CD4-positive, alpha-beta T cell treated with Interleukin-17A for 1 hour (primary cell): ENCODE measurements at regions not wholly inside any gene's neighbourhood (a gene's known extent, or its start where the extent isn't known, plus 50 kb on each side); places are given as distances from the start of the nearest gene placed in this dataset.
"Not testable (repeated sequence)": the region's sequence is repeated elsewhere in the genome, so short reads cannot be mapped to it uniquely, and the experiment has no call there.

Experiments
- DNase-seq: peaks from one replicate; pipeline ENCODE4 v3.0.0-alpha.2; 2020

DNA sequence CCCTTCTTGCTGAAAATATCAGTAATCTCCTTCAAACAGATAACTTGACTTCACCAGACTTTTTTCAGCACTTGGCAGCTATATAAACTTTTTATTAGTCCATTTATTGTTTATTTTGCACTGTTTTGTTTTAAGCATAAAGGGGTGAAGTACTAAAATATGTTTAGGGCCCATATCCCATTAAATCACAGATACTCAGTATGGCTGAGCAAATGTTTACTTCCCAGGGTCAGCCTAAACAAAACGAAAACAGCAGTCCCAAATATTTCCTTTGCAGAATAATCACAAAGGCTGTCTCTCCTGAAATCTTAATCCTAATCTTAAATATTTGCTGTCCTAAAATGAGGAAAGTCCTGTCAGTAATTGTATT is 649.6 kb downstream of the TNS3 start:
- no peak for DNase-seq

DNA sequence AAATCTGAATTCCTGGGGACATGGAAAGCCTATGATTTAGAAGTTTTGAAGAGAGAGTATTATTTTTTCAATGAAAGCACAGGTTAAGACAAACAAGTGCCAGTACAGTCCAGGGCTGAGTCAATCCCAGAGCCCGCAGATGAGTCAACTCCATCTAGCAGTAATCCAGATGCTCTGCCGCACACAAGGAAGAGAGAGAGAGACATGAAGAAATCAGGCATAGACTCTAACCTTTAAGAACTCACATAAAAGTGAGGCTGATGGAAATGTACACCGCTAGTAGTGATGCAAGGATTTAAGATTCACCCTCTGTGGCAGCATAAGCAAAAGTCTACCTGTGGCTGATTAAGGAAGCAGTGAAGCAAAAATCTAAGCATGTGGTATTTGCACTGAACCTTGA is 651.5 kb downstream of the TNS3 start:
- DNase-seq = no peak

GRCh38 chr7:46929359-46929758 is 652.6 kb downstream of the TNS3 start:
- DNase-seq = no peak

DNA sequence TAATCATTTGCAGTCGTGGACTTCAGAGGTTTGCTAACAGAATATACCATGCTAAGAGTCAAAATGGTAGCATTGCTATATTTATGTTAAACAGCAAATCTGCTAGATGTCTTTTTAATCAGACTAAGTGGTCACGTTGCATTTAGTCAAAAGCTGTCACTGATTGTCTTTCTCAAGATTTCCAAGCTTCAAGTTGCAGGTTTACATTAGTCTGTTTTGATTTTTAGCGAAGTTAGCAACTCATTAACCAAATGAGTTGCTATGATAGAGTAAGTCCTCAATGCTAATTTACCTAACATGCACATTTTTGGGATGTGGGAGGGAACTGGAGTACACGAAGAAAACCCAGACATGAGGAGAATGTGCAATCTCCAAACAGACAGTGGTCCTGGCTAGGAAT is 653.2 kb downstream of the TNS3 start:
- no peak for DNase-seq

- no peak for DNase-seq
These were observed 654.6 kb downstream of the TNS3 start for GRCh38 chr7:46927131-46927810.

DNA sequence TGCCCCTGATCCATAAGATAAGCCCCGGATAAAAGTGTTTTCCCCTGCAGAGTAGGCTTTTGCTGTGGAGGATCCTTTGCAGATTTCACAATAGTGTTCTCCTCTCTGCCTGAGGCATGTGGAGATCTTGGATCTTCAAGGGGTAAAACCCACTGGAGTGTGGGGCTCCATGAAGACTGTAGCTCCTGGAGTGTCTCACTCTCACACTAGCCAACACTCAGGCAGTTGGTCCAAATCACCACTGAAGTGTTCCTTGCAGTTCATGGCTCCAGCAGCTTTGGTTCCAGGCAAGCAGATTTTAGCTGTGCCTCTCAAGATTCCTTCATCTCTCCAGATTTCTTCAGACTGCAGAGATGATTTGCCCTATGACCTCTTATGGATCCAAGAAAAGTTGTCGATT is 665.3 kb downstream of the TNS3 start:
- DNase-seq = no peak

- DNase-seq = no peak
These were observed 669.2 kb downstream of the TNS3 start for GRCh38 chr7:46912692-46913091.

DNA sequence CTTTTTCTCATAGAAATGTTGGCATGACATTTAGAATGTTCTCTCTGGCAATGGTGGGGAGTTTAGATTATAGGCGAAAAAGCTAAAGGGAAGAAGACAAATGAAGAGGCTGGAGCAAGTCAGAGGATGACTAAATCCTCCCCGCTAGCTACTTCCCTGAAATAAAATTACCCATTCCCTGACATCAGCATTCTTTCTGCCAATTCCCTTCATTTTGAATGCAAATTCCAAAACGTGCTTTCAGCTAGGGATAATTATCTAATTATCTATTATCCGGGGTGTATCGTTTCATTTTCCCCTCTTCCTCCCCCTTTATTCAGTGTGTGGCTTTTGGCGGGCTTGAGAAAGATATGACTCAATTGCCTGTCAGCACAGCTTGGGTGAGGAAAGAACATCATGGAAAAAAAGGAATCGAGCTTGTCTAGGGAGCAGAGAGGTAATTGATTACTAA is 672.3 kb downstream of the TNS3 start:
- DNase-seq = no peak

DNA sequence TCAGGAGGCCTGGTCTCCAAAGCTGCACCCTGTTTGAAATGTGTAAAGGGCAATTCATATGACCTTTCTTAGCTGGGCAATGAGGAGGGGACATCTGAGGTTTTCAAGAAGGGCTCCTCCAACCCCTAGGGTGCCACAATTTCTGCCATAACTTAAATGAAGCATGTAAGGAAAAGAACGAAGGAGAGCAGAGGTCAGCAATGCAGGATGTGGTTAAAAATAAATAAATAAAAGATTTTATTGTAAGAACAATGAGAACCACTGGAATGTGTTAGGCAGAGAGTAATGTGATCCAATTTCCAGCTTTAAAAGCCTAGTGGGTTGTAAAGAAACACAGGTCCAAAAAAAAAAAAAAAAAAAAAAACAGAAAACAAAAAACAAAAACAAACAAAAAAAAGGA is 673.1 kb downstream of the TNS3 start:
- no peak for DNase-seq

- not testable (repeated sequence) for DNase-seq
These were observed 677.4 kb downstream of the TNS3 start for GRCh38 chr7:46904523-46904922.

DNA sequence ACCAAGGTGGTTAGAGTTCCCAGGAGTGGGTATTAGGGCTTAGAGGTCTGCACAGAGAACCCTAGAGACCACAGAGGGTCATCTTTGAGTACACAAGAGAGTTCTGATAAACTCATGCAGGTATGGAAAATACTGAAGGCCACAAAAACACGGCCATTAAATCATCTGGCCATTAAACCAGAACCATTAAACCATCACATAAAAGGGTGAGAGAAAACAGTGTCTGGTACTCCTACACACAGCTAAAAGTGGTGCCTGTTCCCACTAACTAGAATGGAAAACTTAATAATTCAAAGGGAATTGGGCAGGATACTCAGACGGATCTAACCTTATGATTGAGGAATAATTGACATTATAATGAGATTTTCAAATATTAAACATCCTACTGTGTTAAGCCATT is 679.4 kb downstream of the TNS3 start:
- DNase-seq = no peak

DNA sequence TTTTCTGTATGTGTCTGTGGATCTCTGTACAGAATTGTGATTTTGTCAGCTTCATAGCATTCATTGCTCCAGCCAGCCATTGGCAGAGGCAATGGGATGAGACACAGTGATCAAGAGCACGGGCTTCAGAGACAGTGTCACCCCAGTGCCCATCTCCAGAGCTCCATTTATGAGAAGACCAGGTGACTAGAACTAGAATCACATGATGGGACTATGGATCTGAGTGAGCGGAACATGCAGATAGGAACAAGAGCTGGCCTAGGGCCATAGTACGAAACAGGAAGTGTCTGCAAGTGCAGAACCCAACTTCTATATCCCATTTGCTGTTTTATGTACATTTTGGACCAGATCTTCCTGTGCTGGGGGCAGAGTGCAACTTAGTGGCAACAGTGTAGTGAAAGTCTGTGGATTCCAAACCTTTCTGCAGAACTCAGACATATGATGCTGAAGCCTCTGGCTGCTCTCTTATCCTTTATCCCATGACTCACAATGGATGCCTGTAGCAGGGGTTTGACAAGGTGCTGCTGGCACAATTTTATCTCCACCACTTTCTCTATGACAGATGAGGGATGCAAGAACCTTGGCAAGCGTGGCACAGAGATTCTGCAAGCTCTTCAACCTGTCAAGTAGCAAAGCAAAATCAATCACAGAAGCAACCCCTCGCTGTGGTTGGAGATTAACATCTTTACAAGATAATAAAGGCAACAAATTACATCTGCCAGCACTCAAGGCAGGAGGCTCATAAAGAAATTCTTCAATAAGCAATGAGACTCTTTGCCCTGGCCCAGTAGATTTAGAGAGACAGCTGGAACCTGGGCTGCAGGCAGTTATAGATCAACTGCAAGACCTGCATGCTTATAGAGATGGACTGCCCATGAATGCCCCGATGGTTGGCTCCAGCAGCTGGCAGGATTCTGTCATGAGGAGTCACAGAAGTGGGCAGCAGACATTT is 681.3 kb downstream of the TNS3 start:
- no peak for DNase-seq

- no peak for DNase-seq
These were observed 684.5 kb downstream of the TNS3 start for GRCh38 chr7:46897381-46897780.

DNA sequence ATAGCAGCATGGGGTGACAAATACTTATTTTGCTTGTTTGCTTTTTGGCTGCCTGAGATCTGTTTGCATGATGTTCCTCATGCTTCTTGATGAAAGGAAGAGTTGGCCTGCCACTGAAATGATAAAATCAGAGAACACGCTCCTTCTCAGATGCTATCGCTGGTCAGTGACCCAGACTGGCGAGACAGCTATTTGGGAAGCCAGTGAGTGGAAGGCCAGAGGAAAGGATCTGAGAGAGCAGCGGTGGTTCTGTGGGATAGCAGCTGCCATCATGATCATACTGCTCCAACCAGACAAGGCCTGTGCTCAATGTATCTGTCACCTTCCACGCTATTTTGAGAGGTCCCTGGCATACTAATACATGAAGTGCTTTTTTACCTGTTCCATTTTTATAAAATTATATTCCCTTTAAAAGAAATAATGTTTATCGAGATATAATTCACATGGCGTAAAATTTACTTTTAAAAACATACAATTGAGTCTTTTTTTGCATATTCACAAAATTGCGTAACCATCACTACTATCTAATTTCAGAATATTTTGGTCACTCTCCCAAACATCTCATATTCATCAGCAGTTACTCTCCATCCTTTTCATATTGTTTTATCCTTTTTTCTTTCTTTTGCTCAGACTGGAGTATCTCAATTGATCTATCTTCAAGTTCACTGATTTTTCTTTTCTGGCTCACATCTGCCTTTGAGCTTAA is 695.1 kb downstream of the TNS3 start:
- DNase-seq = no peak

DNA sequence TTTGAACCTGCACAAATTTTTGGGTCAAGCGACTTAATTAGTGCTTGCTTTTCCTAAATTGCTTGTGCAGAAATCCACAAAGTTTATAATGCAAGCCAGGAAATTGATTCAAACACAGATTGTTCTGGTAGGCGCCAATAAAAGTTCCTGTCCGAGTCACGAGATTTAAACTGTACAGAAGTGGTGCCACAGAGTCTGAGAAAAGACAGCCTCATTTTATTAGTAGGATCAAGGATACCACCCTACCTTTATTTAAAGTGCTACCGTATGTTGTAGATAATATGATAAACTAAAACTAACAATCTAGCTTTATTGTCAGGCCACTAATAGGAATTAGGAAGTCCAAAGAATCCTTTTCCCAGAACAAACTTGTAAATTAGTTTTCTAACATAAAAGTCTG is 696.7 kb downstream of the TNS3 start:
- DNase-seq = no peak

GRCh38 chr7:46881507-46882127 is 700.3 kb downstream of the TNS3 start:
- DNase-seq = no peak

GRCh38 chr7:46880508-46881196 is 701.3 kb downstream of the TNS3 start:
- no peak for DNase-seq

- DNase-seq = no peak
These were observed 702.1 kb downstream of the TNS3 start for GRCh38 chr7:46879783-46880182.

- DNase-seq = no peak
These were observed 710.4 kb downstream of the TNS3 start for GRCh38 chr7:46871516-46871915.

DNA sequence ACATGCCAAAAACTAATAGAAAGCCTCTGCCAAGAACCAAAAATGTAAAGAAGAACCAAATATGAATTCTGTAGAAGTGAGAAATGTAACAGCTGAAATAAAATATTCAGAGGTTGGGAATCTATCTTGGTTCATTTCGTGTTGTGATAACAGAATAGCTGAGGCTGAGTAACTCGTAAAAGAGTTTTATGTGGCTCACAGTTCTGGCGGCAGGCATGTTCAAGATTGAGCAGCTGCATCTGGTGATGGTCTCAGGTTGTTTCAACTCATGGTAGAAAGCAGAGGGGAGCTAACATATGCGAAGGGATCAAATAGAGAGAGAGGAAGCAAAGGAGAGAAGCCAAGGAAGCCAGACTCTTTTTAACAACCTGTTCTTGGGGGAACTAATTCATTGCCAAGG is 717.2 kb downstream of the TNS3 start:
- DNase-seq = no peak

GRCh38 chr7:46859963-46860475 is 721.9 kb downstream of the TNS3 start:
- DNase-seq = no peak

- no peak for DNase-seq
These were observed 726.1 kb downstream of the TNS3 start for GRCh38 chr7:46855851-46856250.
